ENCODE measurements at regions not wholly inside any gene's neighbourhood (a gene's known extent, or its start where the extent isn't known, plus 50 kb on each side); places are given as distances from the start of the nearest gene placed in this dataset.

DNA sequence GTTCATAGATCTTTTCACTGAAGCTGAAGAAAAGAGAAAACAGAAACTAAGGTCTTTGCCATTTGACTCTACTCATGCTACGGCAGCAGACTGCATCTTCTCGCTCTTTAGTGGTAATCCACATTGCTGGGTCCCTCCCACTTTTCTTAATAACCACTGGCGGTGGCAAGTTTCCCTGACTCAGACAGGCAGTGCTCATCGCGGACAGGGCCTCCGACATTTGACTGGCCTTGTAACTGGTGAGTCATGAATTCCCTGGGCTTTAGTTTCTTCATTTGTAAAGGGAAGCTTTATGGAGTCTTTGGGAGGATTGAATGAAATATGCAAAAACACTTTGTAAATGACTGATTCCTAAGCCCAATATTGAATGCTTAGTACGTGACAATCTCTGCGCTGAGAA lies 238.2 kb upstream of the RBBP8 start:
- H3K4me1 ChIP-seq = peaks cover 6% of the 10 kb centered on the region
- H3K36me3 ChIP-seq = no peaks in the 10 kb centered on the region
- H3K4me3 ChIP-seq = no peak overlapping the region
- peak in 1 of 2 donors; percentile 29 for ATAC-seq
- intact Hi-C loops (cut with DNase I) = no loop called here
- H3K27me3 ChIP-seq (ENCODE audit: low read depth) = no peaks in the 10 kb centered on the region
- TF ChIP-seq, protein P1, sequence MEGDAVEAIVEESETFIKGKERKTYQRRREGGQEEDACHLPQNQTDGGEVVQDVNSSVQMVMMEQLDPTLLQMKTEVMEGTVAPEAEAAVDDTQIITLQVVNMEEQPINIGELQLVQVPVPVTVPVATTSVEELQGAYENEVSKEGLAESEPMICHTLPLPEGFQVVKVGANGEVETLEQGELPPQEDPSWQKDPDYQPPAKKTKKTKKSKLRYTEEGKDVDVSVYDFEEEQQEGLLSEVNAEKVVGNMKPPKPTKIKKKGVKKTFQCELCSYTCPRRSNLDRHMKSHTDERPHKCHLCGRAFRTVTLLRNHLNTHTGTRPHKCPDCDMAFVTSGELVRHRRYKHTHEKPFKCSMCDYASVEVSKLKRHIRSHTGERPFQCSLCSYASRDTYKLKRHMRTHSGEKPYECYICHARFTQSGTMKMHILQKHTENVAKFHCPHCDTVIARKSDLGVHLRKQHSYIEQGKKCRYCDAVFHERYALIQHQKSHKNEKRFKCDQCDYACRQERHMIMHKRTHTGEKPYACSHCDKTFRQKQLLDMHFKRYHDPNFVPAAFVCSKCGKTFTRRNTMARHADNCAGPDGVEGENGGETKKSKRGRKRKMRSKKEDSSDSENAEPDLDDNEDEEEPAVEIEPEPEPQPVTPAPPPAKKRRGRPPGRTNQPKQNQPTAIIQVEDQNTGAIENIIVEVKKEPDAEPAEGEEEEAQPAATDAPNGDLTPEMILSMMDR (IDR thresholded peaks at IDR 0.05) = no peak
- H3K9me3 ChIP-seq = no peaks in the 10 kb centered on the region
- DNase-seq = no peak
- no peak overlapping the region for H3K27ac ChIP-seq

DNA sequence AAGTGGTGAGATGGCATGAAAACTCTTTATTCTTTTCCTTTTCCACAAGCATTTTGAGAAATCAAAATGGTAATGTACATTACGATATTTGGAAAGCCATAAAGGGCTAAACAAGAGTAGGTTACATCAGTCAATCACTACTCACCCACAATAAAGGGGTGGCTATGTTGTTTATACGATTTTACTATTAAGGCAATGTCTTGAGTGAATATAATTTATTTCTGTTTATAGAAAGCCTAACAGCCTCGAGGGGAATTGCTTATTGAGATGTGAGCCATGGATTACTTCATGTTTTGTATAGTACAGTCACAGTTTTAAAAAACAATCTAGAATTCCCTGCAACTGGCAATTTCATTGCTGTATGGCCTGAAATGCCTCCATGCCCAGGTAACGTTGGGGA lies 237.5 kb upstream of the RBBP8 start:
- TF ChIP-seq, protein P1 (IDR thresholded peaks at IDR 0.05) = no peak
- no peaks in the 10 kb centered on the region for H3K36me3 ChIP-seq
- ATAC-seq (no peak), DNase-seq (no peak)
- H3K9me3 ChIP-seq = no peaks in the 10 kb centered on the region
- no peaks in the 10 kb centered on the region for H3K27me3 ChIP-seq (ENCODE audit: low read depth)
- H3K27ac ChIP-seq = no peak overlapping the region
- intact Hi-C loops (cut with DNase I) = no loop called here
- H3K4me3 ChIP-seq = no peak overlapping the region
- peaks cover 6% of the 10 kb centered on the region for H3K4me1 ChIP-seq

DNA sequence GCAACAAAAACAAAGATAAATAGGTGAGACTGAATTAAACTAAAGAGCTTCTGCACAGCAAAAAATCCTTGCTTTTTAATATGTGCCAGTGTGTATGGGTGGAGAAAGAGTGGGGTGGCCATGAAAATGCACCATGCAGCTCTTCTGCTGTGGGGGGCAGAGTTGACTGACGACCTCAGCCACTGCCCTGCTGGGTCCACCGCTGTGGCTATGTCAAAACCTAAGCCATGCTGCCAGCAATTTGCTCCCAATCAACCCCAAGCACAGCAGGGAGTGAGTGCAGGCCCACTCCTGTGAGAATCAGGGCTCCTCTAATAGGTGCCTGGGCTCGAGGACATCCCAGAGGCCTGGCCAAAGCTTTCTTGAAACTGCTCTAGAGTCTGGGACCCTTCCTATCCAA lies 235.6 kb upstream of the RBBP8 start:
- no peaks in the 10 kb centered on the region for H3K36me3 ChIP-seq
- DNase-seq (no peak), ATAC-seq (no peak)
- H3K27me3 ChIP-seq (ENCODE audit: low read depth) = no peaks in the 10 kb centered on the region
- TF ChIP-seq, protein P1 (IDR thresholded peaks at IDR 0.05) = no peak
- H3K4me1 ChIP-seq = peaks cover 4% of the 10 kb centered on the region
- no peaks in the 10 kb centered on the region for H3K9me3 ChIP-seq
- intact Hi-C loops (cut with DNase I) = no loop called here
- H3K4me3 ChIP-seq = no peak overlapping the region
- no peak overlapping the region for H3K27ac ChIP-seq

DNA sequence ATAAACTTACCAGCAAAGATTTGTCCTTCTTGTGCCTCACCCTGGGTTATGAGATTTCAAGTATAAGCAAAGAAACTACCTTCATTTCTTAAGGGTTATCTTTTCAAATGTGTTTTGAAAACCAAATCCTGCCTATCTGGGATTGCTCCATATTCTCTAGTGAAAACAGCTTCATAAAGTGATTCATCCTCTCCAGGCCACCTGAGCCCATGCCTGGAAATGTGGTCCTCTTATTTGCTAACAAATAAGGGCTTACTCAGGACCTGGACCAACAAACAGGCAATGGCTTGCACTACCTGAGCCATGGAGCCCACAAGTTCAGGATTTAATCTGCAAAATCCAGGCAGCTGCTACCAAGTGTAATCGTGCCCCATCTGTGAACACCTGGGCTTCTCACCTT lies 234.4 kb upstream of the RBBP8 start:
- H3K27me3 ChIP-seq (ENCODE audit: low read depth) = no peaks in the 10 kb centered on the region
- H3K9me3 ChIP-seq = no peaks in the 10 kb centered on the region
- no peak overlapping the region for H3K27ac ChIP-seq
- no peak for DNase-seq
- intact Hi-C loops (cut with DNase I) = no loop called here
- no peak overlapping the region for H3K4me3 ChIP-seq
- H3K4me1 ChIP-seq = no peaks in the 10 kb centered on the region
- TF ChIP-seq, protein P1 (IDR thresholded peaks at IDR 0.05) = no peak
- no peaks in the 10 kb centered on the region for H3K36me3 ChIP-seq
- no peak for ATAC-seq

DNA sequence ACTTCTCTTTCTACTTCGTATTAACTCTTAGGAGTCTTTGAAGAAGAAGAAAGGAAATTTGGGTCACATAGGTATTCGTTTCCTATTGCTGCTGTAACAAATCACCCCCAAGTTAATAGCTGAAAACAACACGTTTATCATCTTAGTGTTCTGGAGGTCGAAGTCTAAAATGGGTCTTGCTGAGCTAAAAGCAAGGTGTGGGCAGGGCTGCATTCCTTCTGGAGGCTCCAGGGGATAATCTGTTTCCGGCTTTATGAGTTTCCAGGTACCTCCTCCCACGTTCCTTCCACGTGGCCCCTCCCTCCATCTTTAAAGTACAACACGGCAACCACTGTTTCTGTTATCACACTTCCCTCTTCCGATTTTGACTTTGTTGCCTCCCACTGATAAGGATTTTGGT lies 233.5 kb upstream of the RBBP8 start:
- H3K4me1 ChIP-seq = peaks cover 7% of the 10 kb centered on the region
- H3K36me3 ChIP-seq = no peaks in the 10 kb centered on the region
- ATAC-seq (no peak), DNase-seq (no peak)
- H3K9me3 ChIP-seq = no peaks in the 10 kb centered on the region
- TF ChIP-seq, protein P1 (IDR thresholded peaks at IDR 0.05) = no peak
- no peaks in the 10 kb centered on the region for H3K27me3 ChIP-seq (ENCODE audit: low read depth)
- intact Hi-C loops (cut with DNase I) = no loop called here
- no peak overlapping the region for H3K27ac ChIP-seq
- H3K4me3 ChIP-seq = no peak overlapping the region

DNA sequence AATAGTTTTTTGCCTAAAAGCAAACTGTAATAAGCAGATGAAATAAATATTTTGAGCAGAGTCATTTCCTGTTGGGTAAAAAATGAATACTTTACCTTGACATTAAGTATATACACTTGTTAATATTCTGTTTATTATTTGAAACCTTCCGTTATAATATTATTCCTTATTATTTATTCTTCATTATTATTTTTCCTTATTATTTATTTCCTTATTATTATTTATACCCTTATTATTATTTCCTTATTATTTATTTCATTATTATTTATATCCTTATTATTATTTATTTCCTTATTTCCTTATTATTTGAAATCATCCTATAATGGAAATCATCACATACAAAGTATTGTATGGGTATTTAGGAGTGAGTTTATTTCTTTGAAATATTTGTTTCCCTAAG lies 232.2 kb upstream of the RBBP8 start:
- ATAC-seq (no peak), DNase-seq (no peak)
- Histone ChIP-seq H3K9me3 (no peaks in the 10 kb centered on the region), H3K4me1 (peaks cover 12% of the 10 kb centered on the region), H3K4me3 (no peak overlapping the region), H3K36me3 (no peaks in the 10 kb centered on the region), H3K27me3 (ENCODE audit: low read depth) (no peaks in the 10 kb centered on the region), H3K27ac (no peak overlapping the region)
- TF ChIP-seq, protein P1 (IDR thresholded peaks at IDR 0.05) = no peak
- intact Hi-C loops (cut with DNase I) = no loop called here
